H1 (cell line): ENCODE measurements at regions not wholly inside any gene's neighbourhood (a gene's known extent, or its start where the extent isn't known, plus 50 kb on each side); places are given as distances from the start of the nearest gene placed in this dataset.
A peak's percentile ranks its signal among the peaks of the same experiment; 100 is the strongest.

Experiments
- CTCF ChIA-PET: fragments of 300-600 bp; sonication (Branson Sonifier 250); formaldehyde crosslinking; loops from one replicate; lab custom pipeline; 2021; ENCODE audit not compliant: partially characterized antibody; lab: Charles Lee
- POLR2A ChIA-PET: fragments of 300-600 bp; sonication (Branson Sonifier 250); formaldehyde crosslinking; loops from one replicate; lab custom pipeline; 2021; ENCODE audit warnings: inconsistent platforms; ENCODE audit not compliant: partially characterized antibody; lab: Charles Lee
- DNase-seq, 2 experiments: peaks; one replicate each; pipeline versions ENCODE4 v3.0.0 to v3.0.0-alpha.2; 2010 to 2022; ENCODE audit warnings: low spot score in 2 of 2, low read depth in 1 of 2, mixed read lengths in 1 of 2
- FAIRE-seq: peaks from 2 replicates; lab custom pipeline; 2011; peaks lifted over from hg19 to GRCh38; lab: Jason Lieb, UNC
- H2AFZ ChIP-seq: 2 replicates; pipeline ENCODE4 v1.8.1; 2012; ENCODE audit warnings: low read length, inconsistent platforms
- H2AK5ac ChIP-seq: 2 replicates; pipeline ENCODE4 v1.6.1; 2013; ENCODE audit warnings: low read depth, low read length
- H2BK120ac ChIP-seq: replicated peaks from 2 replicates; pipeline ENCODE3; 2013; ENCODE audit warnings: low read depth, low read length, inconsistent platforms
- H2BK12ac ChIP-seq: 2 replicates; pipeline ENCODE4 v1.6.1; 2013; ENCODE audit warnings: low read depth, low read length
- H2BK15ac ChIP-seq: 2 replicates; pipeline ENCODE4 v1.6.1; 2013; ENCODE audit warnings: low read length
- H2BK20ac ChIP-seq: 2 replicates; pipeline ENCODE4 v1.6.1; 2013; ENCODE audit warnings: low read length
- H2BK5ac ChIP-seq: 2 replicates; pipeline ENCODE4 v1.6.1; 2013; ENCODE audit warnings: low read depth, low read length
- H3K14ac ChIP-seq: 2 replicates; pipeline ENCODE4 v1.6.1; 2013; ENCODE audit warnings: inconsistent platforms; ENCODE audit not compliant: insufficient read length
- H3K18ac ChIP-seq: 2 replicates; pipeline ENCODE4 v1.6.1; 2013; ENCODE audit warnings: low read length; ENCODE audit errors: extremely low read depth
- H3K23ac ChIP-seq: 2 replicates; pipeline ENCODE4 v1.6.1; 2013; ENCODE audit warnings: inconsistent platforms; ENCODE audit not compliant: insufficient read length
- H3K23me2 ChIP-seq: 2 replicates; pipeline ENCODE4 v1.6.1; 2013; ENCODE audit warnings: low read depth, low read length
- H3K27ac ChIP-seq: 2 replicates; pipeline ENCODE4 v1.6.1; 2011; ENCODE audit warnings: low read depth, low read length, inconsistent platforms
- H3K27me3 ChIP-seq, 4 experiments: replicated peaks in 1 of 4; 1 replicate in 1 of 4; 2 replicates in 3 of 4; pipeline versions ENCODE4 v1.6.1 to v1.8.1; 2011 to 2013; ENCODE audit warnings: low read length in 3 of 4, mild to moderate bottlenecking in 3 of 4, inconsistent platforms in 2 of 4, mixed read lengths in 2 of 4, moderate library complexity in 1 of 4; ENCODE audit not compliant: control insufficient read depth in 3 of 4, insufficient read depth in 3 of 4; ENCODE audit errors: extremely low read depth in 1 of 4
- H3K36me3 ChIP-seq, 4 experiments: 2 replicates each; pipeline versions ENCODE4 v1.6.1 to v1.8.1; 2011 to 2013; ENCODE audit warnings: mild to moderate bottlenecking in 4 of 4, low read length in 3 of 4, moderate library complexity in 2 of 4, control low read depth in 1 of 4, inconsistent platforms in 1 of 4; ENCODE audit not compliant: insufficient read depth in 4 of 4, control insufficient read depth in 2 of 4
- H3K4ac ChIP-seq: replicated peaks from 2 replicates; pipeline ENCODE3; 2013; ENCODE audit warnings: low read length, low read depth, mixed read lengths, inconsistent platforms; ENCODE audit not compliant: insufficient read length
- H3K4me1 ChIP-seq, 4 experiments: replicated peaks in 1 of 4; 1 replicate in 1 of 4; 2 replicates in 3 of 4; pipeline versions ENCODE4 v1.6.1 to v1.8.1; 2011 to 2013; ENCODE audit warnings: low read length in 3 of 4, inconsistent platforms in 2 of 4, mixed read lengths in 1 of 4; ENCODE audit not compliant: insufficient read depth in 4 of 4, control insufficient read depth in 3 of 4
- H3K4me2 ChIP-seq, 2 experiments: 2 replicates each; pipeline versions ENCODE4 v1.6.1 to v1.8.1; 2011 to 2013; ENCODE audit warnings: low read depth in 2 of 2, low read length in 2 of 2, control low read depth in 1 of 2, inconsistent platforms in 1 of 2, mild to moderate bottlenecking in 1 of 2; ENCODE audit not compliant: insufficient read depth in 1 of 2
- H3K4me3 ChIP-seq, 4 experiments: fragments of 200-600, 300-600 bp in 1 of 4; sonication (generic), shearing (Covaris generic), sonication (Bioruptor Twin) in 1 of 4; 2 replicates each; pipeline versions ENCODE4 v1.5.1 to v1.8.1; 2011 to 2016; ENCODE audit warnings: low read length in 4 of 4, low read depth in 3 of 4, control low read depth in 2 of 4, inconsistent platforms in 2 of 4, mild to moderate bottlenecking in 2 of 4, mixed read lengths in 1 of 4, moderate library complexity in 1 of 4; ENCODE audit not compliant: insufficient read depth in 2 of 4; ENCODE audit errors: extremely low read depth in 1 of 4
- H3K56ac ChIP-seq: replicated peaks from 2 replicates; pipeline ENCODE3; 2013; ENCODE audit warnings: low read depth, mild to moderate bottlenecking, mixed read lengths, low read length, inconsistent platforms; ENCODE audit not compliant: insufficient read length
- H3K79me1 ChIP-seq: 2 replicates; pipeline ENCODE4 v1.6.1; 2013; ENCODE audit warnings: low read depth, low read length, control low read depth
- H3K79me2 ChIP-seq, 2 experiments: 2 replicates each; pipeline versions ENCODE4 v1.6.1 to v1.8.1; 2012 to 2013; ENCODE audit warnings: low read length in 2 of 2, mild to moderate bottlenecking in 2 of 2, inconsistent platforms in 1 of 2; ENCODE audit not compliant: insufficient read depth in 2 of 2, control insufficient read depth in 1 of 2
- H3K9ac ChIP-seq, 4 experiments: replicated peaks in 1 of 4; 1 replicate in 1 of 4; 2 replicates in 3 of 4; pipeline versions ENCODE4 v1.6.1 to v1.8.1; 2011 to 2013; ENCODE audit warnings: low read depth in 3 of 4, low read length in 3 of 4, control low read depth in 2 of 4, mild to moderate bottlenecking in 2 of 4, moderate library complexity in 2 of 4, inconsistent platforms in 1 of 4; ENCODE audit errors: extremely low read depth in 1 of 4
- H3K9me3 ChIP-seq, 2 experiments: 2 replicates each; pipeline versions ENCODE4 v1.6.1 to v1.8.1; 2012 to 2013; ENCODE audit warnings: mild to moderate bottlenecking in 2 of 2, moderate library complexity in 2 of 2, control low read depth in 1 of 2, inconsistent platforms in 1 of 2, low read depth in 1 of 2, low read length in 1 of 2, mixed read lengths in 1 of 2; ENCODE audit not compliant: insufficient read depth in 2 of 2
- H4K20me1 ChIP-seq, 2 experiments: replicated peaks in 1 of 2; 2 replicates each; pipeline versions ENCODE3 to v1.8.1; 2011 to 2013; ENCODE audit warnings: inconsistent platforms in 2 of 2, low read length in 2 of 2, mild to moderate bottlenecking in 1 of 2; ENCODE audit not compliant: insufficient read depth in 2 of 2, control insufficient read depth in 1 of 2
- H4K5ac ChIP-seq: 2 replicates; pipeline ENCODE4 v1.6.1; 2013; ENCODE audit warnings: low read length, low read depth, mixed read lengths, inconsistent platforms; ENCODE audit not compliant: insufficient read length
- H4K8ac ChIP-seq: 2 replicates; pipeline ENCODE4 v1.8.0; 2013; ENCODE audit warnings: mild to moderate bottlenecking, moderate library complexity, low read length, inconsistent platforms; ENCODE audit not compliant: insufficient read depth; ENCODE audit errors: extremely low read depth
- H4K91ac ChIP-seq: replicated peaks from 2 replicates; pipeline ENCODE3; 2013; ENCODE audit warnings: low read length, mixed read lengths, inconsistent platforms; ENCODE audit not compliant: insufficient read length
- CHD2 ChIP-seq: IDR thresholded peaks from 2 replicates; pipeline ENCODE4 v1.6.1; 2012; ENCODE audit warnings: low read length, improper control_type of control experiment
- CTCF ChIP-seq, 3 experiments: IDR thresholded peaks; 1 replicate in 2 of 3; 2 replicates in 1 of 3; pipeline versions ENCODE4 v1.5.1 to v1.6.1; 2011; ENCODE audit warnings: low read length in 3 of 3, mild to moderate bottlenecking in 3 of 3, inconsistent platforms in 2 of 3, low read depth in 1 of 3, moderate library complexity in 1 of 3; ENCODE audit not compliant: insufficient read depth in 1 of 3; ENCODE audit errors: control extremely low read depth in 1 of 3
- HDAC2 ChIP-seq, 2 experiments: fragments of 300-600 bp in 1 of 2; sonication (generic) in 1 of 2; IDR thresholded peaks; 2 replicates each; pipeline ENCODE4 v1.6.1; 2011 to 2012; ENCODE audit warnings: low read depth in 2 of 2, low read length in 2 of 2, mild to moderate bottlenecking in 2 of 2, moderate library complexity in 2 of 2, borderline replicate concordance in 1 of 2, inconsistent platforms in 1 of 2
- JUN ChIP-seq: IDR thresholded peaks from 2 replicates; pipeline ENCODE4 v1.6.1; 2011; ENCODE audit warnings: low read depth, mild to moderate bottlenecking, improper control_type of control experiment, low read length
- KDM1A ChIP-seq: fragments of 200-600, 300-600 bp; sonication (generic); IDR thresholded peaks from 2 replicates; pipeline ENCODE4 v1.7.1; 2016; ENCODE audit warnings: mild to moderate bottlenecking, low read length, borderline replicate concordance
- TBP ChIP-seq: IDR thresholded peaks from 2 replicates; pipeline ENCODE4 v1.6.1; 2011; ENCODE audit warnings: low read depth, low read length, improper control_type of control experiment
- TCF12 ChIP-seq: IDR thresholded peaks from 2 replicates; pipeline ENCODE4 v1.6.1; 2011; ENCODE audit warnings: low read depth, mild to moderate bottlenecking, low read length
- TEAD4 ChIP-seq: IDR thresholded peaks from 2 replicates; pipeline ENCODE4 v1.6.1; 2012; ENCODE audit warnings: low read depth, low read length, inconsistent platforms, mixed read lengths
- YY1 ChIP-seq: IDR thresholded peaks from 2 replicates; pipeline ENCODE4 v1.6.1; 2011; ENCODE audit warnings: low read depth, mild to moderate bottlenecking, low read length
- WGBS, 2 experiments: shearing (Covaris generic) in 1 of 2; methylation state at CpG; one replicate each; pipeline versions ENCODE4 v1.1.6 to v1.1.7; 2013 to 2015; ENCODE audit warnings: low lambda C conversion rate in 2 of 2, mixed read lengths in 2 of 2, inconsistent platforms in 1 of 2, low coverage in 1 of 2, missing lambda C conversion rate in 1 of 2; ENCODE audit not compliant: insufficient replicate concordance in 2 of 2, insufficient coverage in 1 of 2, insufficient read length in 1 of 2; ENCODE audit errors: extremely low coverage in 1 of 2, missing lambda C conversion rate in 1 of 2; 5-methylcytosine and 5-hydroxymethylcytosine counted together
- TF ChIP-seq, protein P1 (sequence below): IDR thresholded peaks from 2 replicates; pipeline ENCODE4 v1.6.1; 2011; ENCODE audit warnings: low read length, improper control_type of control experiment
- TF ChIP-seq, protein P2 (sequence below): IDR thresholded peaks from 2 replicates; pipeline ENCODE4 v1.6.1; 2012; ENCODE audit warnings: inconsistent platforms

- 0 out of 2 replicates have a peak overlapping the region, but pooled peaks have one; percentile 0 for H2AFZ ChIP-seq
- H2BK120ac ChIP-seq: no peak overlapping the region
- 94% methylated on average over 3 of the region's 3 CpGs; no CpG with 5 or more reads in 1 of the 2 experiments for WGBS, 2 experiments
- no peak overlapping the region for H3K23ac ChIP-seq
- H4K5ac ChIP-seq: no peak overlapping the region
- no peak overlapping the region for H2BK15ac ChIP-seq
- no peak overlapping the region for H3K4me3 ChIP-seq
- H3K36me3 ChIP-seq: no peaks in the 10 kb centered on the region
- H3K14ac ChIP-seq: no peak overlapping the region
- H3K79me1 ChIP-seq: no peaks in the 10 kb centered on the region
- no peak overlapping the region for H4K91ac ChIP-seq
- H3K79me2 ChIP-seq: no peaks in the 10 kb centered on the region
- H2AK5ac ChIP-seq: no peak overlapping the region
- no peaks in the 10 kb centered on the region; the same call in 1 of the 2 replicates for H3K23me2 ChIP-seq
- H2BK5ac ChIP-seq: no peak overlapping the region
- no peak for FAIRE-seq
- no peak overlapping the region for H2BK12ac ChIP-seq
- no peak overlapping the region for H3K18ac ChIP-seq
- H3K9ac ChIP-seq: no peak overlapping the region
- no peak overlapping the region for H2BK20ac ChIP-seq
- H3K4ac ChIP-seq: no peak overlapping the region
- H3K4me1 ChIP-seq: no peaks in the 10 kb centered on the region
- CTCF ChIA-PET: no interaction called here
- H3K27me3 ChIP-seq: no peaks in the 10 kb centered on the region
- no peak overlapping the region for H3K27ac ChIP-seq
- POLR2A ChIA-PET: no interaction called here
- no peak overlapping the region for H3K56ac ChIP-seq
- no peak overlapping the region for H4K8ac ChIP-seq
- no peak overlapping the region for H3K4me2 ChIP-seq
- H3K9me3 ChIP-seq: no peaks in the 10 kb centered on the region
- no peaks in the 10 kb centered on the region for H4K20me1 ChIP-seq
- no peak for DNase-seq
- TF ChIP-seq TEAD4 (no peak), CTCF (IDR thresholded peaks at IDR 0.05; ENCODE audit: control extremely low read depth in 1 of 3, insufficient read depth in 1 of 3, low read depth in 1 of 3, low read length in 3 of 3) (no peak), TBP (no peak), JUN (no peak), TCF12 (no peak), CHD2 (no peak), KDM1A (no peak), HDAC2 (IDR thresholded peaks at IDR 0.05; ENCODE audit: borderline replicate concordance in 1 of 2, low read depth in 2 of 2, low read length in 2 of 2) (no peak), YY1 (no peak)
- TF ChIP-seq, protein P1, sequence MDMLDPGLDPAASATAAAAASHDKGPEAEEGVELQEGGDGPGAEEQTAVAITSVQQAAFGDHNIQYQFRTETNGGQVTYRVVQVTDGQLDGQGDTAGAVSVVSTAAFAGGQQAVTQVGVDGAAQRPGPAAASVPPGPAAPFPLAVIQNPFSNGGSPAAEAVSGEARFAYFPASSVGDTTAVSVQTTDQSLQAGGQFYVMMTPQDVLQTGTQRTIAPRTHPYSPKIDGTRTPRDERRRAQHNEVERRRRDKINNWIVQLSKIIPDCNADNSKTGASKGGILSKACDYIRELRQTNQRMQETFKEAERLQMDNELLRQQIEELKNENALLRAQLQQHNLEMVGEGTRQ: no peak
- TF ChIP-seq, protein P2, sequence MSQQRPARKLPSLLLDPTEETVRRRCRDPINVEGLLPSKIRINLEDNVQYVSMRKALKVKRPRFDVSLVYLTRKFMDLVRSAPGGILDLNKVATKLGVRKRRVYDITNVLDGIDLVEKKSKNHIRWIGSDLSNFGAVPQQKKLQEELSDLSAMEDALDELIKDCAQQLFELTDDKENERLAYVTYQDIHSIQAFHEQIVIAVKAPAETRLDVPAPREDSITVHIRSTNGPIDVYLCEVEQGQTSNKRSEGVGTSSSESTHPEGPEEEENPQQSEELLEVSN: no peak
Measured at GRCh38 chr16:59385491-59385890, 651.4 kb upstream of the GOT2 start.
